ENCODE measurements at regions not wholly inside any gene's neighbourhood (a gene's known extent, or its start where the extent isn't known, plus 50 kb on each side); places are given as distances from the start of the nearest gene placed in this dataset.

DNA sequence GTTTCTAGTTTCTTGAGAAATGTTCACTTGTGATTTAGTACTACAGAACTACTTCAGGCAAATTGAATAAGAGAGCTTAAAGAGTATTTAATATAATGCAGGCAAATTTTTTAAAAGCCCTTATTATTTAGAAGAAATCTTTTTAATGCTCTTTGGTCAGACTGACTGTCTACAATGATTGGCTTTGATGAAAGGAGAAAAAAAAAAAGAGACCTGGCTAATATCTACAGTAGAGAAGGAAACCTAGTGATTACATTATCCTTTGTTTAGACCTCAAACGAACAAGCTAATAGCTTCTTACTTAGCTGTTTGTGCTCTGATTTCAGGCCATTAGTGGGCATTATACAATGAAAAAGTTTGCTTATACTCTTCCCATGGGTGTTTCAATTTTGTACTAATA is 1043.1 kb downstream of the JRKL start:
- no peaks in the 10 kb centered on the region for H4K20me1 ChIP-seq (ENCODE audit: low read depth)
- TF ChIP-seq EZH2 (IDR thresholded peaks at IDR 0.05): no peak
- TF ChIP-seq EZH2phosphoT487 (IDR thresholded peaks at IDR 0.05): no peak
- TF ChIP-seq, protein P1, sequence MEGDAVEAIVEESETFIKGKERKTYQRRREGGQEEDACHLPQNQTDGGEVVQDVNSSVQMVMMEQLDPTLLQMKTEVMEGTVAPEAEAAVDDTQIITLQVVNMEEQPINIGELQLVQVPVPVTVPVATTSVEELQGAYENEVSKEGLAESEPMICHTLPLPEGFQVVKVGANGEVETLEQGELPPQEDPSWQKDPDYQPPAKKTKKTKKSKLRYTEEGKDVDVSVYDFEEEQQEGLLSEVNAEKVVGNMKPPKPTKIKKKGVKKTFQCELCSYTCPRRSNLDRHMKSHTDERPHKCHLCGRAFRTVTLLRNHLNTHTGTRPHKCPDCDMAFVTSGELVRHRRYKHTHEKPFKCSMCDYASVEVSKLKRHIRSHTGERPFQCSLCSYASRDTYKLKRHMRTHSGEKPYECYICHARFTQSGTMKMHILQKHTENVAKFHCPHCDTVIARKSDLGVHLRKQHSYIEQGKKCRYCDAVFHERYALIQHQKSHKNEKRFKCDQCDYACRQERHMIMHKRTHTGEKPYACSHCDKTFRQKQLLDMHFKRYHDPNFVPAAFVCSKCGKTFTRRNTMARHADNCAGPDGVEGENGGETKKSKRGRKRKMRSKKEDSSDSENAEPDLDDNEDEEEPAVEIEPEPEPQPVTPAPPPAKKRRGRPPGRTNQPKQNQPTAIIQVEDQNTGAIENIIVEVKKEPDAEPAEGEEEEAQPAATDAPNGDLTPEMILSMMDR (IDR thresholded peaks at IDR 0.05): no peak
- no peaks in the 10 kb centered on the region for H3K36me3 Mint-ChIP-seq
- H3K9me3 Mint-ChIP-seq: no peaks in the 10 kb centered on the region
- no peaks in the 10 kb centered on the region for H3K36me3 ChIP-seq
- no peaks in the 10 kb centered on the region for H3K27me3 Mint-ChIP-seq (ENCODE audit: insufficient read depth, low read depth)
- no peaks in the 10 kb centered on the region for H3K4me1 Mint-ChIP-seq
- no peak overlapping the region for H3K4me3 ChIP-seq
- DNase-seq (ENCODE audit: low spot score): no peak
- no peak overlapping the region for H3K27ac ChIP-seq
- H3K9me3 ChIP-seq (ENCODE audit: low read depth): no peaks in the 10 kb centered on the region
- no peaks in the 10 kb centered on the region for H3K79me2 ChIP-seq (ENCODE audit: low read depth)
- no peaks in the 10 kb centered on the region for H3F3A ChIP-seq (ENCODE audit: low read depth)
- H2AFZ ChIP-seq (replicated peaks): no peak overlapping the region
- H3K9ac ChIP-seq: no peak overlapping the region
- no peaks in the 10 kb centered on the region for H3K4me1 ChIP-seq
- H3K4me3 Mint-ChIP-seq: no peak overlapping the region
- H3K27me3 ChIP-seq: no peaks in the 10 kb centered on the region
- H3K4me2 ChIP-seq: no peak overlapping the region
- no peak overlapping the region for H3K27ac Mint-ChIP-seq

DNA sequence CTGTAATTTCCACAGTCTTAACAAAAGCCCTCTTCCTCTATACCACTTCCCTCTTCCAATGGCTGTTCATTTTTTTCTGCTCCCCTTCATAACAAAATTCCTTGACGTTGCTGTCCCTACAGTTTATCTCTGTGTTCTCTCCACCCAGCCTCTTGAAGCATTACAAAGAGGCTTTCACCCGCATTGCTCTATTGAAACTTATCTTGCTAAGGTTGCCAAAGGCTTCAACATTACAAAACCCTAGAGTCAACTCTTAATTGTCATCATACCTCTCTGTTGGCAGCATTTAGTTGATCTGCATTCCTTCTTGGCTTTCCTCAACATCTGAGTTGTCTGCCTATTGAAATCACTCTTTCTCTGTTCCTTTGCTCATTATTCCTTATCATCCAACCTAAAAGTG is 1055.7 kb downstream of the JRKL start:
- Histone ChIP-seq H3K4me3 (no peak overlapping the region), H4K20me1 (ENCODE audit: low read depth) (no peaks in the 10 kb centered on the region), H3K9me3 (ENCODE audit: low read depth) (no peaks in the 10 kb centered on the region), H3K9ac (no peak overlapping the region), H3K4me2 (no peak overlapping the region), H3K27me3 (no peaks in the 10 kb centered on the region), H3F3A (ENCODE audit: low read depth) (no peaks in the 10 kb centered on the region), H2AFZ (replicated peaks) (no peak overlapping the region), H3K79me2 (ENCODE audit: low read depth) (no peaks in the 10 kb centered on the region), H3K4me1 (no peaks in the 10 kb centered on the region), H3K36me3 (no peaks in the 10 kb centered on the region), H3K27ac (no peak overlapping the region)
- H3K27ac Mint-ChIP-seq: no peak overlapping the region
- DNase-seq (ENCODE audit: low spot score): no peak
- H3K9me3 Mint-ChIP-seq: no peaks in the 10 kb centered on the region
- TF ChIP-seq EZH2 (IDR thresholded peaks at IDR 0.05): no peak
- no peak for TF ChIP-seq EZH2phosphoT487 (IDR thresholded peaks at IDR 0.05)
- TF ChIP-seq, protein P1 (IDR thresholded peaks at IDR 0.05): no peak
- H3K4me1 Mint-ChIP-seq: no peaks in the 10 kb centered on the region
- no peaks in the 10 kb centered on the region for H3K36me3 Mint-ChIP-seq
- H3K27me3 Mint-ChIP-seq (ENCODE audit: insufficient read depth, low read depth): no peaks in the 10 kb centered on the region
- H3K4me3 Mint-ChIP-seq: no peak overlapping the region

DNA sequence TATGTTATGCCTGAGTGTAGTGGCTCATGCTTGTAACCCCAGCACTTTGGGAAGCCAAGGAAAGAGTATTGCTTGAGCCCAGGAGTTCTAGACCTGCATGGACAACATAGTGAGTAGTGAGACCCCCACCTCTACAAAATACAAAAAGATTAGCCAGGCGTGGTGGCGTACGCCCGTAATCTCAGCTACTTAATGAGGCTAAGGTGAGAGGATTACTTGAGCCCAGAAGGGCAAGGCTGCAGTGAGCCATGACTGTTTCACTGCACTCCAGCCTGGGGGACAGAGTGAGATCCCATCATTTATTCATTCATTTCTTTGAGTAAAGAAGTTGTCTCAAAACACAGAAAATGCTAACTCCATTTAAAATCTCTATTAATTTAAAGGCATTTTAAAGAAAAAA is 1061.6 kb downstream of the JRKL start:
- no peaks in the 10 kb centered on the region for H3K9me3 Mint-ChIP-seq
- no peaks in the 10 kb centered on the region for H3K36me3 Mint-ChIP-seq
- H3K4me1 ChIP-seq: no peaks in the 10 kb centered on the region
- no peaks in the 10 kb centered on the region for H3K79me2 ChIP-seq (ENCODE audit: low read depth)
- H3K4me3 ChIP-seq: no peak overlapping the region
- no peaks in the 10 kb centered on the region for H4K20me1 ChIP-seq (ENCODE audit: low read depth)
- no peaks in the 10 kb centered on the region for H3K27me3 ChIP-seq
- no peak overlapping the region for H2AFZ ChIP-seq (replicated peaks)
- H3K9ac ChIP-seq: no peak overlapping the region
- no peaks in the 10 kb centered on the region for H3K4me1 Mint-ChIP-seq
- no peak overlapping the region for H3K27ac Mint-ChIP-seq
- peaks cover 3% of the 10 kb centered on the region for H3K27me3 Mint-ChIP-seq (ENCODE audit: insufficient read depth, low read depth)
- H3K4me2 ChIP-seq: no peak overlapping the region
- no peaks in the 10 kb centered on the region for H3K9me3 ChIP-seq (ENCODE audit: low read depth)
- no peak overlapping the region for H3K4me3 Mint-ChIP-seq
- no peaks in the 10 kb centered on the region for H3K36me3 ChIP-seq
- DNase-seq (ENCODE audit: low spot score): no peak
- no peaks in the 10 kb centered on the region for H3F3A ChIP-seq (ENCODE audit: low read depth)
- no peak for TF ChIP-seq EZH2 (IDR thresholded peaks at IDR 0.05)
- no peak overlapping the region for H3K27ac ChIP-seq

DNA sequence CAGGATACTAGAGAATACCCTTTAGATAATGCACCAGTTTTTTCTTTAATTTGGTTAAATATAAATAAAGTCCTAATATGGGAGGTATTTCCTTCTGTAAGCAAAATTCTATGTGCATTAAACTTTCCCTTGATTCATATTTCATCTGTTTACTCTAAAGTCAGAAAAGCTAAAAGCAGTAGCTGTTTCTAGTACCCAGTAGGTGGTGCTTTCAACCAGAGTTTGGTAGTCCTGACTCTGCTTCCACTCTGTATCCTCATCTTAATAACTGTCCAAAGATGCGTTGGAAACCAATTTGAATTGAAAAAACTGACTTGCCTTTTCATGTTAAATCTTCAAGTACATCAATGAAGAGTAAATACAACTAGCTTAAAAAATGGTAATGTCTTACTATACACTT is 1065.2 kb downstream of the JRKL start:
- Histone ChIP-seq H3K4me1 (no peaks in the 10 kb centered on the region), H4K20me1 (ENCODE audit: low read depth) (no peaks in the 10 kb centered on the region), H3K9ac (no peak overlapping the region), H3K9me3 (ENCODE audit: low read depth) (no peaks in the 10 kb centered on the region), H3F3A (ENCODE audit: low read depth) (no peaks in the 10 kb centered on the region), H2AFZ (replicated peaks) (no peak overlapping the region), H3K4me3 (no peak overlapping the region), H3K4me2 (no peak overlapping the region), H3K27ac (no peak overlapping the region), H3K36me3 (no peaks in the 10 kb centered on the region), H3K79me2 (ENCODE audit: low read depth) (no peaks in the 10 kb centered on the region), H3K27me3 (no peaks in the 10 kb centered on the region)
- H3K4me1 Mint-ChIP-seq: no peaks in the 10 kb centered on the region
- no peak overlapping the region for H3K27ac Mint-ChIP-seq
- no peak overlapping the region for H3K4me3 Mint-ChIP-seq
- H3K36me3 Mint-ChIP-seq: no peaks in the 10 kb centered on the region
- TF ChIP-seq EZH2phosphoT487 (IDR thresholded peaks at IDR 0.05) (no peak), EZH2 (IDR thresholded peaks at IDR 0.05) (no peak)
- TF ChIP-seq, protein P1 (IDR thresholded peaks at IDR 0.05): peak; percentile 48
- H3K9me3 Mint-ChIP-seq: no peaks in the 10 kb centered on the region
- peaks cover 3% of the 10 kb centered on the region for H3K27me3 Mint-ChIP-seq (ENCODE audit: insufficient read depth, low read depth)
- DNase-seq (ENCODE audit: low spot score): peak; percentile 30
